ENCODE measurements at regions not wholly inside any gene's neighbourhood (a gene's known extent, or its start where the extent isn't known, plus 50 kb on each side); places are given as distances from the start of the nearest gene placed in this dataset.

DNA sequence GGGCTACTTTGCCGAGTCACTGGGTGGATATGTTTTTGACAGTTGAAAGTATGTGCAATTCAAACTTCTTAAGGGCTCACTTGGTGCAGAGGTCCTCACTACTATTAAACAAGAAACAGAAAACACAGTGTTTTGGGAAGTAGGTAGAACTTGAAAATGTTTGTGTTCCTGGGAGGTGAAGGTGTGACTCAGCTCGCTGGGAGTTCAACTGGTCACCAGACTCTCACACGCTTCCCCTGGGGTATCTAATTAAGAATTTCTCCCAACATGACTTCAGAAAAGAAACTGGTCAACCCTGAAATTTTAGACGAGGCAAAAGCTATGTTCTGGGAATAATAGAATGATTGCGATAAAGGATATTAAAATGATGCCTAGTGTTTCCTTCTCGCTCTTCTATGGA, 1039.8 kb upstream of the SEMA6D start:
- Histone ChIP-seq H3K27ac (ENCODE audit: insufficient read depth in 1 of 2, low read depth in 1 of 2, low read length in 2 of 2, poor library complexity in 1 of 2, severe bottlenecking in 2 of 2) (no peak overlapping the region), H3K36me3 (ENCODE audit: control insufficient read depth in 4 of 4, insufficient read depth in 4 of 4, low read length in 3 of 4) (no peaks in the 10 kb centered on the region), H3K9me3 (ENCODE audit: control extremely low read depth in 1 of 5, control insufficient read depth in 4 of 5, insufficient read depth in 2 of 5, low read depth in 1 of 5, low read length in 4 of 5) (no peaks in the 10 kb centered on the region), H3K27me3 (replicated peaks in 2 of 5; ENCODE audit: control insufficient read depth in 4 of 5, insufficient read depth in 5 of 5, low read length in 4 of 5) (no peaks in the 10 kb centered on the region), H3K4me3 (ENCODE audit: control insufficient read depth in 1 of 7, extremely low read depth in 1 of 7, insufficient read depth in 4 of 7, low read depth in 2 of 7, low read length in 6 of 7) (no peak overlapping the region), H3K4me1 (ENCODE audit: control extremely low read depth in 1 of 4, control insufficient read depth in 4 of 4, insufficient read depth in 4 of 4, low read length in 3 of 4) (no peaks in the 10 kb centered on the region)
- 90% methylated on average over 4 of the region's 6 CpGs for WGBS (ENCODE audit: insufficient coverage)
- DNase-seq: no peak
- ChIA-PET POLR2A (no interaction called here), CTCF (no interaction called here)

DNA sequence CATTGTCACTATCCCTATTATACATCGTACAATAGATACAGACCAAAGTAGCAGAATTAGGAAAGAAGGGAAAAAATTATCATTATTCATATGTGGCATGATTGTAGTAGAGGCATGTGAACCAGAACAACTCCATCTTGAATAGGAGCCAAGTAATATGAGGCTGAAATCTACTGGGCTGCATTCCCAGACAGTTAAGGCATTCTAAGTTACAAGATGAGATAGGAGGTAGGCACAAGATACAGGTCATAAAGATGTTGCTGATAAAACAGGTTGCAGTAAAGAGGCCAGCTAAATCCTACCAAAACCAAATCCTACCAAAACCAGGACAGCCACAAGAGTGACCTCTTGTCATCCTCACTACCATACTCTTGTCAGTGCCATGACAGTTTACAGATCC, 1035.4 kb upstream of the SEMA6D start:
- no peaks in the 10 kb centered on the region for H3K9me3 ChIP-seq (ENCODE audit: control extremely low read depth in 1 of 5, control insufficient read depth in 4 of 5, insufficient read depth in 2 of 5, low read depth in 1 of 5, low read length in 4 of 5)
- ChIA-PET CTCF (no interaction called here), POLR2A (no interaction called here)
- no peaks in the 10 kb centered on the region for H3K36me3 ChIP-seq (ENCODE audit: control insufficient read depth in 4 of 4, insufficient read depth in 4 of 4, low read length in 3 of 4)
- no peak for DNase-seq
- WGBS (ENCODE audit: insufficient coverage): no CpG with 5 or more reads among the region's 1 CpG
- H3K27me3 ChIP-seq (replicated peaks in 2 of 5; ENCODE audit: control insufficient read depth in 4 of 5, insufficient read depth in 5 of 5, low read length in 4 of 5): no peaks in the 10 kb centered on the region
- H3K4me1 ChIP-seq (ENCODE audit: control extremely low read depth in 1 of 4, control insufficient read depth in 4 of 4, insufficient read depth in 4 of 4, low read length in 3 of 4): no peaks in the 10 kb centered on the region
- H3K4me3 ChIP-seq (ENCODE audit: control insufficient read depth in 1 of 7, extremely low read depth in 1 of 7, insufficient read depth in 4 of 7, low read depth in 2 of 7, low read length in 6 of 7): no peak overlapping the region
- no peak overlapping the region for H3K27ac ChIP-seq (ENCODE audit: insufficient read depth in 1 of 2, low read depth in 1 of 2, low read length in 2 of 2, poor library complexity in 1 of 2, severe bottlenecking in 2 of 2)

DNA sequence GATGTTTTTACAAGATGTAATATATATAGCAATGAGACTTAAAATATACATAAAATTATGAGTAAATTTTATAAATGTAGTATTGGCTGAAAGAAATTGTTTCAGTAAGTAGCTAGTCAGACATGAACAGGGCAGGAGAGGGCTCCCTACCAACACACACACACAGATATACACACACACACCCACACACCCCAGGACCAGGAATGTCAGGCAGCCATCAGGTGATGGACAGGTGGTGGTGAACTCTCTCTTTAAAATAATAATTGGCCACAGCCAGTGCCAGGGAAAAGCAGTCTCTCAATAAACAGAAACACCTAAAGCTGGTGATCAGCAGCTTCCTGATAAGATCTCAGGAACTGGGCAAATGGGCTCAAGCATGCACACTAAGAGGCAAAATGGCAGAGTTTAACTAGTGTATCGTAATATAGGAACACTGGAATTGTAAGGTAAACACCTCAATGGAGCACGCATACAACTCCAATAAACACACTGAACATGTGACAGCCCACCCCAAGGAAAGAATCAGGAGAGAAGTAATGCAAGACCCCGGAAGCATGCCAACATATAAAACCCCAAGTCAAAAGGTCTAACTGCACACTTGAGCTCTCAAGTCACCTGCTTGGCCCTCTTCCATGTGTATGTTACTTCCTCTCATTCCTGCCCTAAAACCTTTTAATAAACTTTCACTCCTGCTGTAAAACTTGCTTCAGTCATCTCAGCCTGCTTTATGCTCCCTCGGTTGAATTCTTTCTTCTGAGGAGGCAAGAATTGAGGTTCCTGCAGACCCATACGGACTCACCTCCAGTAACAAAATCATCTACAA, 1034.1 kb upstream of the SEMA6D start:
- no peaks in the 10 kb centered on the region for H3K27me3 ChIP-seq (replicated peaks in 2 of 5; ENCODE audit: control insufficient read depth in 4 of 5, insufficient read depth in 5 of 5, low read length in 4 of 5)
- WGBS (ENCODE audit: insufficient coverage): 90% methylated on average over 2 of the region's 5 CpGs
- ChIA-PET CTCF (no interaction called here), POLR2A (no interaction called here)
- no peak overlapping the region for H3K4me3 ChIP-seq (ENCODE audit: control insufficient read depth in 1 of 7, extremely low read depth in 1 of 7, insufficient read depth in 4 of 7, low read depth in 2 of 7, low read length in 6 of 7)
- no peak overlapping the region for H3K27ac ChIP-seq (ENCODE audit: insufficient read depth in 1 of 2, low read depth in 1 of 2, low read length in 2 of 2, poor library complexity in 1 of 2, severe bottlenecking in 2 of 2)
- no peaks in the 10 kb centered on the region for H3K9me3 ChIP-seq (ENCODE audit: control extremely low read depth in 1 of 5, control insufficient read depth in 4 of 5, insufficient read depth in 2 of 5, low read depth in 1 of 5, low read length in 4 of 5)
- H3K36me3 ChIP-seq (ENCODE audit: control insufficient read depth in 4 of 4, insufficient read depth in 4 of 4, low read length in 3 of 4): no peaks in the 10 kb centered on the region
- H3K4me1 ChIP-seq (ENCODE audit: control extremely low read depth in 1 of 4, control insufficient read depth in 4 of 4, insufficient read depth in 4 of 4, low read length in 3 of 4): no peaks in the 10 kb centered on the region
- DNase-seq: no peak

DNA sequence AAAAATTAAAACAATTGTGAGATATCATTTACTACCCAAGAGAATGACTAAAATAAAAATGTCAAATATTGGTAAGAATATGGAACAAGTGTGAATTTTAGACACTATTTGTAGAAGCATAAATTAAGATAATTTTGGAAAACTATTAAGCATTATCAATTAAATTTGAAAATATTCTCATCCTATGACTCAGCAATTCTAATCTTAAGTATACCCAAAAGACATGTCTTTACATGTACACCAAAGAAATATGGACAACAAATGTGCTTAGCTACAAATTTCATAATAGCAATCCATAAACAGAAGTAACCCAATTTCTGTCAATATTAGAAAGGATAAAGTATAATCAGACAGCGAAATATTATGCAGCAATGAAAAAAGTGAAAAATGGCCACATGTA, 1032.2 kb upstream of the SEMA6D start:
- ChIA-PET POLR2A (no interaction called here), CTCF (no interaction called here)
- no peak for DNase-seq
- Histone ChIP-seq H3K27ac (ENCODE audit: insufficient read depth in 1 of 2, low read depth in 1 of 2, low read length in 2 of 2, poor library complexity in 1 of 2, severe bottlenecking in 2 of 2) (no peak overlapping the region), H3K4me3 (ENCODE audit: control insufficient read depth in 1 of 7, extremely low read depth in 1 of 7, insufficient read depth in 4 of 7, low read depth in 2 of 7, low read length in 6 of 7) (no peak overlapping the region), H3K27me3 (replicated peaks in 2 of 5; ENCODE audit: control insufficient read depth in 4 of 5, insufficient read depth in 5 of 5, low read length in 4 of 5) (no peaks in the 10 kb centered on the region), H3K4me1 (ENCODE audit: control extremely low read depth in 1 of 4, control insufficient read depth in 4 of 4, insufficient read depth in 4 of 4, low read length in 3 of 4) (no peaks in the 10 kb centered on the region), H3K9me3 (ENCODE audit: control extremely low read depth in 1 of 5, control insufficient read depth in 4 of 5, insufficient read depth in 2 of 5, low read depth in 1 of 5, low read length in 4 of 5) (no peaks in the 10 kb centered on the region), H3K36me3 (ENCODE audit: control insufficient read depth in 4 of 4, insufficient read depth in 4 of 4, low read length in 3 of 4) (no peaks in the 10 kb centered on the region)
- WGBS (ENCODE audit: insufficient coverage): no CpG with 5 or more reads among the region's 1 CpG

DNA sequence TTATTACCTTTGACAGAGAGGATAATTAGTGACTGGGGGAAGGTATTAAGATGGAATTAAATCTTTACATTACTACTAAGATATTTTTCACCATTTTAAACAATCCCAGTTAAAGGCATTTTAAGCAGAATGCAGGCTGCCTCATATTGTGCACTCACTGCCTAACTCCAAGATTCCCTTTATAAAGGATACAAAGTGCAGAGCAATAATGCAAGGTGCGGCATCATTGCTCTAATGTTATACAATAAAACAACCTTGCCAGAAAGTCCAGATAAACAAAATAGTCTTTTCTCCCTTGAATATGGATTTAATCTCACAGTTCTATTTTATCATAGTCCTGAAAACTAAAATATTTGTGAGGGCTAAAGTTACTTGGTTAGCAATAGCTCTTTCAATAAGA, 1031.6 kb upstream of the SEMA6D start:
- Histone ChIP-seq H3K4me1 (ENCODE audit: control extremely low read depth in 1 of 4, control insufficient read depth in 4 of 4, insufficient read depth in 4 of 4, low read length in 3 of 4) (no peaks in the 10 kb centered on the region), H3K27ac (ENCODE audit: insufficient read depth in 1 of 2, low read depth in 1 of 2, low read length in 2 of 2, poor library complexity in 1 of 2, severe bottlenecking in 2 of 2) (no peak overlapping the region), H3K36me3 (ENCODE audit: control insufficient read depth in 4 of 4, insufficient read depth in 4 of 4, low read length in 3 of 4) (no peaks in the 10 kb centered on the region), H3K27me3 (replicated peaks in 2 of 5; ENCODE audit: control insufficient read depth in 4 of 5, insufficient read depth in 5 of 5, low read length in 4 of 5) (no peaks in the 10 kb centered on the region), H3K4me3 (ENCODE audit: control insufficient read depth in 1 of 7, extremely low read depth in 1 of 7, insufficient read depth in 4 of 7, low read depth in 2 of 7, low read length in 6 of 7) (no peak overlapping the region), H3K9me3 (ENCODE audit: control extremely low read depth in 1 of 5, control insufficient read depth in 4 of 5, insufficient read depth in 2 of 5, low read depth in 1 of 5, low read length in 4 of 5) (no peaks in the 10 kb centered on the region)
- CTCF ChIA-PET: no interaction called here
- POLR2A ChIA-PET: no interaction called here
- no CpG with 5 or more reads among the region's 1 CpG for WGBS (ENCODE audit: insufficient coverage)
- no peak for DNase-seq

DNA sequence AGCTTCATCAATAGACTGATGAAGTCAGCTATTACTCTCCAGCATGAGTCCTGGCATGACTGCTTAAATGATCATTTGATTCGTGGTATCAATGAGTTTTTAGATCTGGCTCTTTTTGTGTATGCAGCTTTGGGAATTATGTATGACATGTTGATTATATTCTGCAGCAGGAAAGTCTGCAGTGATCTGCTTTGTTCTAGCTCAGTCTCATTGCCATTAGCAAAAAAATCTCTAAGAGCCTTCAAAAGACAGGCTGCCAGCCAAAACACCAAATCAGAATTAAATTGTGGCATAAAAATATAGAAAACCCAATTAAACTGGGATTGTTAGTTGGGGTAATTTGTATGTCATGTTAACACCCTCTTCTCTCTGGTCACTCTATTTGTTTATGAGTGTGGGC, 1021.0 kb upstream of the SEMA6D start:
- H3K4me3 ChIP-seq (ENCODE audit: control insufficient read depth in 1 of 7, extremely low read depth in 1 of 7, insufficient read depth in 4 of 7, low read depth in 2 of 7, low read length in 6 of 7): no peak overlapping the region
- no peaks in the 10 kb centered on the region for H3K27me3 ChIP-seq (replicated peaks in 2 of 5; ENCODE audit: control insufficient read depth in 4 of 5, insufficient read depth in 5 of 5, low read length in 4 of 5)
- H3K9me3 ChIP-seq (ENCODE audit: control extremely low read depth in 1 of 5, control insufficient read depth in 4 of 5, insufficient read depth in 2 of 5, low read depth in 1 of 5, low read length in 4 of 5): no peaks in the 10 kb centered on the region
- H3K36me3 ChIP-seq (ENCODE audit: control insufficient read depth in 4 of 4, insufficient read depth in 4 of 4, low read length in 3 of 4): no peaks in the 10 kb centered on the region
- no peaks in the 10 kb centered on the region for H3K4me1 ChIP-seq (ENCODE audit: control extremely low read depth in 1 of 4, control insufficient read depth in 4 of 4, insufficient read depth in 4 of 4, low read length in 3 of 4)
- ChIA-PET CTCF (no interaction called here), POLR2A (no interaction called here)
- no CpG with 5 or more reads among the region's 1 CpG for WGBS (ENCODE audit: insufficient coverage)
- DNase-seq: no peak
- H3K27ac ChIP-seq (ENCODE audit: insufficient read depth in 1 of 2, low read depth in 1 of 2, low read length in 2 of 2, poor library complexity in 1 of 2, severe bottlenecking in 2 of 2): no peak overlapping the region

DNA sequence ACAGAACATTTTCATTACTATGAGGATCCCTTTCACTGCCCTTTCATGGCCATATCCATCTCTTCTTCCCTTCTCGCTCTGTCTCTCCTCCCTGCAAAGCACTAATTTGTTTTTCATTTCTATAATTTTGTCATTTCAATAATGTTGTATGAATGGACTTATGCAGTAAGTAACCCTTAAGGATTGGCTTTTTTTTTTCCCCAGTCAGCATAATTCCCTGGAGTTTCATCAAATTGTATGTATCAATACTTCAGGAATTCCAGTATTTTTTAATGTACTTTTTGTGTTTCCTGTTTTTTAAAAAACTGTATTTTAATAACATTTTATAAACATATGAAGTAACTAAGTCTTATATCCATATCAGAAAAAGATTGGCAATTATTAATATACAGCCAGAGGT, 1016.0 kb upstream of the SEMA6D start:
- POLR2A ChIA-PET: no interaction called here
- H3K36me3 ChIP-seq (ENCODE audit: control insufficient read depth in 4 of 4, insufficient read depth in 4 of 4, low read length in 3 of 4): no peaks in the 10 kb centered on the region

More for the DNA sequence above, 1016.0 kb upstream of the SEMA6D start:
- CTCF ChIA-PET: no interaction called here
- Histone ChIP-seq H3K4me1 (ENCODE audit: control extremely low read depth in 1 of 4, control insufficient read depth in 4 of 4, insufficient read depth in 4 of 4, low read length in 3 of 4) (no peaks in the 10 kb centered on the region), H3K9me3 (ENCODE audit: control extremely low read depth in 1 of 5, control insufficient read depth in 4 of 5, insufficient read depth in 2 of 5, low read depth in 1 of 5, low read length in 4 of 5) (peaks cover 0 to 1% (median 0%) of the 10 kb centered on the region in 5 experiments), H3K27me3 (replicated peaks in 2 of 5; ENCODE audit: control insufficient read depth in 4 of 5, insufficient read depth in 5 of 5, low read length in 4 of 5) (no peaks in the 10 kb centered on the region), H3K27ac (ENCODE audit: insufficient read depth in 1 of 2, low read depth in 1 of 2, low read length in 2 of 2, poor library complexity in 1 of 2, severe bottlenecking in 2 of 2) (no peak overlapping the region), H3K4me3 (ENCODE audit: control insufficient read depth in 1 of 7, extremely low read depth in 1 of 7, insufficient read depth in 4 of 7, low read depth in 2 of 7, low read length in 6 of 7) (no peak overlapping the region)
- no peak for DNase-seq
- no CpG with 5 or more reads among the region's 1 CpG for WGBS (ENCODE audit: insufficient coverage)

Data from common myeloid progenitor, CD34-positive (primary cell).